T-helper 17 cell (primary cell): ENCODE measurements at regions not wholly inside any gene's neighbourhood (a gene's known extent, or its start where the extent isn't known, plus 50 kb on each side); places are given as distances from the start of the nearest gene placed in this dataset.
"Not testable (repeated sequence)": the region's sequence is repeated elsewhere in the genome, so short reads cannot be mapped to it uniquely, and the experiment has no call there.

Source experiments
- ATAC-seq: fragments of 150-1000 bp; cut with Tn5 transposase; 2 replicates; pipeline ENCODE4 v1.10.0; 2021; ENCODE audit warnings: mild to moderate bottlenecking, moderate library complexity
- DNase-seq, 3 donors: peaks; one replicate each; pipeline versions ENCODE4 v3.0.0 to v3.0.0-alpha.2; 2020 to 2021
- H3K9me3 ChIP-seq: one replicate; pipeline ENCODE4 v1.7.0; 2013; ENCODE audit warnings: low read length, mild to moderate bottlenecking; ENCODE audit not compliant: control insufficient read depth, poor library complexity, severe bottlenecking
- H3K27ac Mint-ChIP-seq: one replicate; pipeline ENCODE4 v1.8.0; 2022; ENCODE audit warnings: mild to moderate bottlenecking, moderate library complexity, mixed read lengths
- H3K27me3 Mint-ChIP-seq: one replicate; pipeline ENCODE4 v1.8.0; 2022; ENCODE audit warnings: mixed read lengths
- H3K36me3 Mint-ChIP-seq: one replicate; pipeline ENCODE4 v1.8.0; 2022; ENCODE audit warnings: low read depth, mixed read lengths
- H3K4me1 Mint-ChIP-seq: one replicate; pipeline ENCODE4 v1.8.0; 2022; ENCODE audit warnings: mild to moderate bottlenecking, mixed read lengths
- H3K4me3 Mint-ChIP-seq: one replicate; pipeline ENCODE4 v1.8.0; 2022; ENCODE audit warnings: mild to moderate bottlenecking, moderate library complexity, mixed read lengths

GRCh38 chr7:4449263-4449662 is 232.8 kb upstream of the FOXK1 start:
- DNase-seq (no peak), ATAC-seq (no peak)
- Mint-ChIP-seq H3K4me1 (no peaks in the 10 kb centered on the region), H3K27me3 (peaks cover 9% of the 10 kb centered on the region), H3K4me3 (no peak overlapping the region), H3K27ac (no peak overlapping the region), H3K36me3 (no peaks in the 10 kb centered on the region)
- peaks cover 3% of the 10 kb centered on the region for H3K9me3 ChIP-seq

- Mint-ChIP-seq H3K4me1 (no peaks in the 10 kb centered on the region), H3K4me3 (no peak overlapping the region), H3K36me3 (no peaks in the 10 kb centered on the region), H3K27ac (no peak overlapping the region), H3K27me3 (peaks cover 16% of the 10 kb centered on the region)
- no peaks in the 10 kb centered on the region for H3K9me3 ChIP-seq
- ATAC-seq (no peak), DNase-seq (no peak)
Measured at GRCh38 chr7:4450483-4450882, 231.6 kb upstream of the FOXK1 start.

GRCh38 chr7:4460597-4460996 is 221.5 kb upstream of the FOXK1 start:
- Mint-ChIP-seq H3K27ac (no peak overlapping the region), H3K27me3 (peaks cover 24% of the 10 kb centered on the region), H3K4me3 (no peak overlapping the region), H3K4me1 (no peaks in the 10 kb centered on the region), H3K36me3 (no peaks in the 10 kb centered on the region)
- ATAC-seq: no peak
- no peak for DNase-seq
- no peaks in the 10 kb centered on the region for H3K9me3 ChIP-seq

DNA sequence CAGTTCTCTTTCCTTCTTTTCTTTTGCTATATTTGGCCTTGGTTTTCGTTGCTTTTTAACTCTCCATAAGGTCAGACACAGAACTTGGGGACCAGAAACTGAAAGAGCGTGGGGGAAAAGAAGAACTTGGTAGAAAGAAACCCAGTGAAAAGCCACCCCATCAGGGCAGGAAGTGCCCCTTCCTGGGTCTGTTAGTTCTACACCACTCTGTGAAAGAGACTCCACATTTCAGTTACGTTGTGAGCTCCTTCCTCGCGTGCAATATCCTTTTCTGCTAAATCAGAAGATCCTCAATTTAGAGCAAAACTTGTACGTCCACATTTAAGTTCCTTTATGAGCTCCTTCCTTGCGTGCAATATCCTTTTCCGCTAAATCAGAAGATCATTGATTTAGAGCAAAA is 220.6 kb upstream of the FOXK1 start:
- H3K9me3 ChIP-seq: no peaks in the 10 kb centered on the region
- no peak overlapping the region for H3K4me3 Mint-ChIP-seq
- H3K27ac Mint-ChIP-seq: no peak overlapping the region
- ATAC-seq (no peak), DNase-seq (no peak)
- H3K36me3 Mint-ChIP-seq: no peaks in the 10 kb centered on the region
- H3K4me1 Mint-ChIP-seq: no peaks in the 10 kb centered on the region
- H3K27me3 Mint-ChIP-seq: peaks cover 25% of the 10 kb centered on the region

DNA sequence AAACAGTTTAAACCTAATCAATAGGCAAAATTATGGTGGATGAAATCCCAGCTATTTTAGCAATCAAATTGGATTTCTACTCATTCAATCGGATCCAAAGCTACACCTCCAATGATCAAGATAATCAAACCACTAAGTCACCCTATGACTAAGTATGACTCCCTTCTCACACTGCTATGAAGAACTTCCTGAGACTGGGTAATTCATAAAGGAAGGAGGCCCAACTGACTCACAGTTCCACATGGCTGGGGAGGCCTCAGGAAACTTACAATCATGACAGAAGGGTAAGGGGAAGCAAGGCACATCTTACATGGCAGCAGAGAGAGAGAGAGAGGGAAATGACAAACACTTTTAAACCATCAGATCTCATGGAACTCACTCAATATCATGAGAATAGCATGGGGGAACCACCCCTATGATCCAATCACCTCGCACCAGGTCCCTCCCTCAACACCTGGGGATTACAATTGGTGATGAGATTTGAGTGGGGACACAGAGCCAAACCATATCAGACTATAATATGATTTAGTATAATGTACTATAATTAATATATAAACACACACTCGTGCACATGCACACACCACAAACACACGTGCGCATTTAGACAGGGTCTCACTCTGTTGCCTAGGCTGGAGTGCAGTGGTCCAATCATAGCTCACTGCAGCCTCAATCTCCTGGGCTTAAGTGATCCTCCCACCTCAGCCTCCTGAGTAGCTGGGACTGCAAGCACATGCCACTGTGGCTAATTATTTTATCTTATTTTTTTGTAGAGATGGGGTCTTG is 213.6 kb upstream of the FOXK1 start:
- no peak overlapping the region for H3K4me3 Mint-ChIP-seq

GRCh38 chr7:4470246-4470645 is 211.8 kb upstream of the FOXK1 start:
- peaks cover 20% of the 10 kb centered on the region for H3K27me3 Mint-ChIP-seq
- no peaks in the 10 kb centered on the region for H3K4me1 Mint-ChIP-seq
- no peak overlapping the region for H3K27ac Mint-ChIP-seq
- H3K9me3 ChIP-seq: no peaks in the 10 kb centered on the region
- DNase-seq (no peak), ATAC-seq (no peak)
- H3K36me3 Mint-ChIP-seq: peaks cover 2% of the 10 kb centered on the region
- H3K4me3 Mint-ChIP-seq: no peak overlapping the region

More for the DNA sequence above, 213.6 kb upstream of the FOXK1 start:
- Mint-ChIP-seq H3K36me3 (no peaks in the 10 kb centered on the region), H3K27ac (no peak overlapping the region), H3K4me1 (no peaks in the 10 kb centered on the region), H3K27me3 (peaks cover 22% of the 10 kb centered on the region)
- DNase-seq: no peak
- no peaks in the 10 kb centered on the region for H3K9me3 ChIP-seq
- ATAC-seq: no peak

- Mint-ChIP-seq H3K4me3 (no peak overlapping the region), H3K4me1 (no peaks in the 10 kb centered on the region), H3K27ac (no peak overlapping the region), H3K36me3 (peaks cover 2% of the 10 kb centered on the region), H3K27me3 (peaks cover 22% of the 10 kb centered on the region)
- H3K9me3 ChIP-seq: no peaks in the 10 kb centered on the region
- DNase-seq (no peak), ATAC-seq (no peak)
Measured at GRCh38 chr7:4472728-4473127, 209.4 kb upstream of the FOXK1 start.

GRCh38 chr7:4479367-4480039 is 202.6 kb upstream of the FOXK1 start:
- DNase-seq (no peak), ATAC-seq (no peak)
- H3K9me3 ChIP-seq: no peaks in the 10 kb centered on the region
- H3K27ac Mint-ChIP-seq: no peak overlapping the region
- H3K36me3 Mint-ChIP-seq: peaks cover 6% of the 10 kb centered on the region
- H3K27me3 Mint-ChIP-seq: peaks cover 7% of the 10 kb centered on the region
- no peaks in the 10 kb centered on the region for H3K4me1 Mint-ChIP-seq
- no peak overlapping the region for H3K4me3 Mint-ChIP-seq

GRCh38 chr7:4480131-4480530 is 202.0 kb upstream of the FOXK1 start:
- not testable (repeated sequence) for H3K36me3 Mint-ChIP-seq, DNase-seq, H3K27ac Mint-ChIP-seq, H3K4me3 Mint-ChIP-seq, H3K4me1 Mint-ChIP-seq, H3K27me3 Mint-ChIP-seq, H3K9me3 ChIP-seq, ATAC-seq

DNA sequence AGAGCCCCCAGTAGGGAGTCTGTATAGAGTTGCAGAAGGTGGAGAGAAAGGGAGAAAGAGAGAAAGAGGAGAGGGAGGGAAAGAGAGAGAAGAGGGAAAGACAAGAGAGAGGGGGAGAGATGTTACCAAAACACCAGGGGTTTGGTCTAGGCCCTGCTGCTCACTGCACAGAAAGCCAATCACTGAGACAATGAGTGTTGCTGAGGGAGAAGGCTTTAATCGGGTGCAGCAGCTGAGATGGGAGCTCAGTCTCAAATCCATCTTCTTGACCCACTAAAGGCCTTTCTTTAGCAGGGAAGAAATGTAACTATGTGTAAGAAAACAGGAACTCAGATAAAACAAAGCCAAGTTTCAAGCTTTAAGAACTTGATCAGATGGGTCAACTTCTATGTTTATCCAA is 198.2 kb upstream of the FOXK1 start:
- peaks cover 3% of the 10 kb centered on the region for H3K36me3 Mint-ChIP-seq
- no peaks in the 10 kb centered on the region for H3K27me3 Mint-ChIP-seq
- no peaks in the 10 kb centered on the region for H3K9me3 ChIP-seq
- no peak overlapping the region for H3K27ac Mint-ChIP-seq
- no peak for DNase-seq
- ATAC-seq: no peak
- H3K4me3 Mint-ChIP-seq: no peak overlapping the region
- H3K4me1 Mint-ChIP-seq: no peaks in the 10 kb centered on the region

DNA sequence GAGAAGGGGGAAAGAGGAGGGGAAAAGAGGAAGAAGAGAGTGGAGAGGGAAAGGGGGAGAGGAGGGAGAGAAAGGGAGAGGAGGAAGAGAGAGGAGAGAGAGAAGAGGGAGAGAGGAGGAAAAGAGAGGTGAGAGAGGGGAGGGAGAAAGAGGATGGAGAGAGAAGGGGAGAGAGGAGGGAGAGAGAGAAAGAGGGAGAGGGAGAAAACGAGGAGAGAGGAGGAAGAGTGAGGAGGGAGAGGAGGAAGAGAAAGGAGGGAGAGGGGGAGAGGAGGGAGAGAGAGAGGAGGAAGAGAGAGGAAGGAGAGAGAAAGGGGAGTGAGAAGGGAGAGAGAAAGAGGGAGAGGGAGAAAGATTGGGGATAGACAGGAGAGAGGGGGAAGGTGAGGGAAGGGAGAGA is 197.6 kb upstream of the FOXK1 start:
- peaks cover 5% of the 10 kb centered on the region for H3K27me3 Mint-ChIP-seq

DNA sequence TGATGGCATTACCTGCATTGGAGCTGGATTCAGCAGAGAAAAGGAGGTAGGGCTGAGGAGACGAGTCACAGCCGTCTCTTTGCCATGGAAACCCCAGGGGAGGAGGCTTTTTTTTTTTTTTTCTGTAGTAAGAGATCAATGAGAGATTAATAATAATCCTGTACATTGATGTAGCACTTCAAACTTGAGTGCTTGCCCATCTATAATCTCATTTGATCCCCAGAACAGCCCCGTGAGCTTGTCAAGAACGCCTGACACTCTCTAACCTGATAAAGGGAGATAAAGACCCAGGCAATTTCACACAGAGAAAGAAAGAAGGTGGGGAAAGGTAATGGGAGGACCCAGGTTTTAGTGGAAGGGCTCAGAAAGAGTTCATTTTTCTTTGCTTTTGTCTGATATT is 195.2 kb upstream of the FOXK1 start:
- Mint-ChIP-seq H3K4me1 (no peaks in the 10 kb centered on the region), H3K4me3 (no peak overlapping the region), H3K27me3 (peaks cover 6% of the 10 kb centered on the region), H3K27ac (no peak overlapping the region), H3K36me3 (peaks cover 3% of the 10 kb centered on the region)
- H3K9me3 ChIP-seq: no peaks in the 10 kb centered on the region
- no peak for ATAC-seq
- DNase-seq: no peak

More for the DNA sequence above, 197.6 kb upstream of the FOXK1 start:
- no peaks in the 10 kb centered on the region for H3K9me3 ChIP-seq
- DNase-seq (no peak), ATAC-seq (no peak)
- H3K36me3 Mint-ChIP-seq: peaks cover 3% of the 10 kb centered on the region
- H3K4me3 Mint-ChIP-seq: no peak overlapping the region
- H3K4me1 Mint-ChIP-seq: no peaks in the 10 kb centered on the region
- H3K27ac Mint-ChIP-seq: no peak overlapping the region

DNA sequence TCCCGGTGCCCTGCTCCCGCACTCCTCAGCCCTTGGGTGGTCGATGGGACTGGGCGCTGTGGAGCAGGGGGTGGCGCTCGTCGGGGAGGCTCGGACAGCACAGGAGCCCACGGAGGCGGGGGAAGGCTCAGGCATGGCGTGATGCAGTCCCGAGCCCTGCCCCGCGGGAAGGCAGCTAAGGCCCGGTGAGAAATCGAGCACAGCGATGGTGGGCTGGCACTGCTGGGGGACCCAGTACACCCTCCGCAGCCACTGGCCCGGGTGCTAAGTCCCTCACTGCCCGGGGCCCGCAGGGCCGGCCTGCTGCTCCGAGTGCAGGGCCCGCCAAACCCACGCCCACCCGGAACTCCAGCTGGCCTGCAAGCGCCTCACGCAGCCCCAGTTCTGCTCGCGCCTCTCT is 185.2 kb upstream of the FOXK1 start:
- H3K4me3 Mint-ChIP-seq, H3K36me3 Mint-ChIP-seq, H3K9me3 ChIP-seq, DNase-seq, H3K27ac Mint-ChIP-seq, H3K27me3 Mint-ChIP-seq, H3K4me1 Mint-ChIP-seq, ATAC-seq: not testable (repeated sequence)

GRCh38 chr7:4500812-4501211 is 181.3 kb upstream of the FOXK1 start:
- Mint-ChIP-seq H3K36me3 (peaks cover 3% of the 10 kb centered on the region), H3K4me1 (no peaks in the 10 kb centered on the region), H3K27ac (no peak overlapping the region), H3K27me3 (no peaks in the 10 kb centered on the region), H3K4me3 (no peak overlapping the region)
- ATAC-seq (no peak), DNase-seq (no peak)
- H3K9me3 ChIP-seq: no peaks in the 10 kb centered on the region
